ENCODE measurements at regions not wholly inside any gene's neighbourhood (a gene's known extent, or its start where the extent isn't known, plus 50 kb on each side); places are given as distances from the start of the nearest gene placed in this dataset.

DNA sequence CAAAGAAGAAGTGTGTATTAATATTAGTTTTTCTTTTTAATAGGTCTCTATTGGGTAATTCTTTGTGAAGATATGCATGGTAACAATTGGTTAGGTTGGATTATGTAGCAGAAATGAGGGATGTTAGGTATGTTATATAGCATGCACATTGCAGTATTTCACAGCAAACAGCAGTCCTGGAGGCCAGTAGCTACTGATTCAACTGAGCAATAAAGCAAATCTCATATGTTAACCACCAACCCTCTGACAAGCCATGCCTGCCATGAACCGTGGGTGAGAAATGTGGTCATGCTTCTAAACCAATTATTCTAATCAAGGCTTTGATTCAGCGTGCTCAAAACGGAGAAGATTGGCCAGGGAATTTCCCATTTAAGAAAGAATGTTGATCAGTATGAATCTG is 313.0 kb upstream of the CDH6 start:
- TF ChIP-seq, protein P1, sequence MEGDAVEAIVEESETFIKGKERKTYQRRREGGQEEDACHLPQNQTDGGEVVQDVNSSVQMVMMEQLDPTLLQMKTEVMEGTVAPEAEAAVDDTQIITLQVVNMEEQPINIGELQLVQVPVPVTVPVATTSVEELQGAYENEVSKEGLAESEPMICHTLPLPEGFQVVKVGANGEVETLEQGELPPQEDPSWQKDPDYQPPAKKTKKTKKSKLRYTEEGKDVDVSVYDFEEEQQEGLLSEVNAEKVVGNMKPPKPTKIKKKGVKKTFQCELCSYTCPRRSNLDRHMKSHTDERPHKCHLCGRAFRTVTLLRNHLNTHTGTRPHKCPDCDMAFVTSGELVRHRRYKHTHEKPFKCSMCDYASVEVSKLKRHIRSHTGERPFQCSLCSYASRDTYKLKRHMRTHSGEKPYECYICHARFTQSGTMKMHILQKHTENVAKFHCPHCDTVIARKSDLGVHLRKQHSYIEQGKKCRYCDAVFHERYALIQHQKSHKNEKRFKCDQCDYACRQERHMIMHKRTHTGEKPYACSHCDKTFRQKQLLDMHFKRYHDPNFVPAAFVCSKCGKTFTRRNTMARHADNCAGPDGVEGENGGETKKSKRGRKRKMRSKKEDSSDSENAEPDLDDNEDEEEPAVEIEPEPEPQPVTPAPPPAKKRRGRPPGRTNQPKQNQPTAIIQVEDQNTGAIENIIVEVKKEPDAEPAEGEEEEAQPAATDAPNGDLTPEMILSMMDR (IDR thresholded peaks at IDR 0.05; ENCODE audit: borderline replicate concordance, extremely low read depth, low read length, poor library complexity, severe bottlenecking): no peak
- TF ChIP-seq EZH2 (IDR thresholded peaks at IDR 0.05; ENCODE audit: borderline replicate concordance, low read depth, low read length, severe bottlenecking): no peak

All from DND-41 (cell line).